ENCODE measurements at regions not wholly inside any gene's neighbourhood (a gene's known extent, or its start where the extent isn't known, plus 50 kb on each side); places are given as distances from the start of the nearest gene placed in this dataset.

DNA sequence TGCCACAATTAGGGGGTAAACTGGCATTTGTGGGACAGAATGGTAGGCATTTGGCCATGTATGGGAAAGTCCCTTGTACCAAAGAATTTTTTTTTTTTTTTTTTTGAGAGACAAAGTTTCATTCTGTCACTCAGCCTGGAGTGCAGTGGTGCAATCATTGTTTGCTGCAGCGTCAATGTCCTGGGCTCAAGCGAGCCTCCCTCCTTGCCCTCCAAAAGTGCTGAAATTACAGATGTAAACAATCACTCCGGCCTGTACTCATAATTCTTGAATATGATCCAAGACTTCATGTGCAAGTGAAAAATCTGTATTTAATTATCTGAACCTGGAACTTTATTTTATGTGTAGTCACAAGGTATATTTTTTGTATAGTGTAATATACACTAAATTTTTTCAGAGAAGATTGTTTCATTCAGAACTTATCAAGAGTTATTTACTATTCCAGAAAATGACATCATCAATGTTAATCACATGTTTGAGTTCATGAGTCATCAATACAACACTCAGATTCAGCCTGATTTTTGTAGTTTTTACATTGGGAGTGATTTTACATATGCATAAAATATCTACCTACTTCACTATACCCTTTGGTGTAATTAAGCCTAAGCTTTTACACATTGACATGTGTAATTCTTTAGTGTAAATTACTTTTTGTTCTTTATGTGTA, 138.7 kb upstream of the L3MBTL4 start:
- no peaks in the 10 kb centered on the region for H3K9me3 Mint-ChIP-seq
- no peak overlapping the region for H3K27ac Mint-ChIP-seq
- no peak for DNase-seq
- no peaks in the 10 kb centered on the region for H3K36me3 Mint-ChIP-seq (ENCODE audit: low read depth)
- no peaks in the 10 kb centered on the region for H3K27me3 Mint-ChIP-seq
- H3K4me3 Mint-ChIP-seq = no peak overlapping the region
- no peaks in the 10 kb centered on the region for H3K4me1 Mint-ChIP-seq (ENCODE audit: low read depth)

GRCh38 chr18:6557057-6557769, 142.5 kb upstream of the L3MBTL4 start:
- no peaks in the 10 kb centered on the region for H3K4me1 Mint-ChIP-seq (ENCODE audit: low read depth)

DNA sequence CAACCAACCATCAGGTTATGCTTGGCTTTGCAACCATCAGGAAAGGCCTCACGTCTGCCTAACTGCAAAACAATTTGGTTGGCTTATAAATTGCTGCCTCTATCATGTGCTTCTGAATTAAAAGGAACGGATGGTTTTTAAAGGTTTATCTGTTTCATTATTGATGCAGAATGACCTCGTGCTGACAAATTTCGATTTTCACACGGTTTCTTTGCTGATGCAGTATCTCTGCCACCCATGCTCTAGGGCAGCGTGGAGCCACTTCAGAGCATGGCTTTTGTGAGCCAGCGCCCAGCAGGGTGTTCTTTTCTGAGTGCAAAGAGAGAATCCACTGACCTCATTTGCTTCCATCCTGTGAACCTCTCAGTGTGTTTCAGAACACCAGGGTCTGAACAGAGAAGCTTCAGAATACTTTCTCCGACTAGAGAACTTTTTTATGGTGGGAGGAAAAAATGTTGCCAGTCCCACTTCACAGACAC, 143.1 kb upstream of the L3MBTL4 start:
- Mint-ChIP-seq H3K4me1 (ENCODE audit: low read depth) (no peaks in the 10 kb centered on the region), H3K36me3 (ENCODE audit: low read depth) (no peaks in the 10 kb centered on the region), H3K9me3 (no peaks in the 10 kb centered on the region), H3K27ac (no peak overlapping the region), H3K27me3 (no peaks in the 10 kb centered on the region), H3K4me3 (no peak overlapping the region)
- no peak for DNase-seq

More at GRCh38 chr18:6557057-6557769, 142.5 kb upstream of the L3MBTL4 start:
- no peak overlapping the region for H3K27ac Mint-ChIP-seq
- no peaks in the 10 kb centered on the region for H3K27me3 Mint-ChIP-seq
- H3K4me3 Mint-ChIP-seq = no peak overlapping the region
- H3K36me3 Mint-ChIP-seq (ENCODE audit: low read depth) = no peaks in the 10 kb centered on the region
- H3K9me3 Mint-ChIP-seq = no peaks in the 10 kb centered on the region
- no peak for DNase-seq

DNA sequence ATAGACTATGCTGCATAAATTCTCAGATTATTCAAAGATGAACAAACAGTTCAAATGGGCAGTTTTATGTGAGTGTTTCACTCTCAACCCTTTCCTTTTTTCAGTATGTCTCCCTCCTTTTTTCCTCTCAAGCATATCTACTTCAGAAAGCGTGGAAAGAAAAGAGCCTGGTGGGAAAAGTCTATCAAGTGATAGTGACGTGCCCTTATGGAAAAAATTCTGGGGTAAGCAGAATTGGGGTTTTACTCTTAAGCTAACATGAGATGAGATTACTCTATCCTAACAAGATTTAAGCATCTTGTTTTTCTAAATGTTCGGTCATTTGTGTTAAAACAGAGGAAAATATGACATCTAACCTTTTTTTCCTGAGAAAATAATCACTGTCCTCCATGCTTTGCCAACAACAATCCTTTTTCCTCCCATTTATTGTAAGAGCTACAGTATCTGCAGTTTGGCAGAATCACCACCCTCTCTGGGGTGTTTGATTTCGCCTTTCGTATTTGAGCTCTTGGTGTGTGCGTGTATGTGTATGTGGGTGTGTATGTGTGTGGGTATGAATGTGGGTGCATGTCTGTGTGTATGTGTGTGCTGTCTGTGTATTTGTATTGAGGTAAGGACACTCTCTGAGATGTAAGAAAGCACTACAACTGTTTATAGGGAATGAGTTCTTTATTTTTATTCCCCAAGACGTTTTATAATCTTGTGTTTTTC, 143.9 kb upstream of the L3MBTL4 start:
- no peaks in the 10 kb centered on the region for H3K27me3 Mint-ChIP-seq
- no peak overlapping the region for H3K27ac Mint-ChIP-seq
- no peaks in the 10 kb centered on the region for H3K4me1 Mint-ChIP-seq (ENCODE audit: low read depth)
- H3K36me3 Mint-ChIP-seq (ENCODE audit: low read depth) = no peaks in the 10 kb centered on the region
- H3K9me3 Mint-ChIP-seq = no peaks in the 10 kb centered on the region
- no peak for DNase-seq
- H3K4me3 Mint-ChIP-seq = no peak overlapping the region

DNA sequence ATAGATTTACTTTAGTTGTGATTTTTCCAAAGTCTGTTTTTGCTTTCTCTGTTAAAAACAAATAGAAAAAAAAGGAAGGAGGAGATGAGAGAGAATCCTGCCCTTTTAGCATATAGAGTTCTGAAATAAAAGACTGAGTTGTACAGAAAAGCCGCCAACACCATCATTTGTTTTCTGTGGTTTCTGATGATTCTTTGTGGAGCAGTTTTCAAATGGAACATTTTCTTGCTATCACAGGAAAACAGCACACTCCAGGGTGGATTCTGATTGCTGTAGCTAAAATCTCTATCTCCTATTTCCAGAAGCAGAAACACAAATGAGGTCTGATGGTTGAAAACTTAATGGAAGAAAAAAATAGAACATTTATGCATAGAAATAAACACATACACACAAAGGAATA, 144.6 kb upstream of the L3MBTL4 start:
- no peaks in the 10 kb centered on the region for H3K36me3 Mint-ChIP-seq (ENCODE audit: low read depth)
- no peak overlapping the region for H3K27ac Mint-ChIP-seq
- no peaks in the 10 kb centered on the region for H3K27me3 Mint-ChIP-seq
- H3K9me3 Mint-ChIP-seq = no peaks in the 10 kb centered on the region
- no peaks in the 10 kb centered on the region for H3K4me1 Mint-ChIP-seq (ENCODE audit: low read depth)
- H3K4me3 Mint-ChIP-seq = no peak overlapping the region
- DNase-seq = no peak

- Mint-ChIP-seq H3K27ac (no peak overlapping the region), H3K4me1 (ENCODE audit: low read depth) (no peaks in the 10 kb centered on the region), H3K9me3 (no peaks in the 10 kb centered on the region), H3K27me3 (no peaks in the 10 kb centered on the region), H3K4me3 (no peak overlapping the region), H3K36me3 (ENCODE audit: low read depth) (no peaks in the 10 kb centered on the region)
- DNase-seq = no peak
These were observed 146.3 kb upstream of the L3MBTL4 start for GRCh38 chr18:6561016-6561415.

DNA sequence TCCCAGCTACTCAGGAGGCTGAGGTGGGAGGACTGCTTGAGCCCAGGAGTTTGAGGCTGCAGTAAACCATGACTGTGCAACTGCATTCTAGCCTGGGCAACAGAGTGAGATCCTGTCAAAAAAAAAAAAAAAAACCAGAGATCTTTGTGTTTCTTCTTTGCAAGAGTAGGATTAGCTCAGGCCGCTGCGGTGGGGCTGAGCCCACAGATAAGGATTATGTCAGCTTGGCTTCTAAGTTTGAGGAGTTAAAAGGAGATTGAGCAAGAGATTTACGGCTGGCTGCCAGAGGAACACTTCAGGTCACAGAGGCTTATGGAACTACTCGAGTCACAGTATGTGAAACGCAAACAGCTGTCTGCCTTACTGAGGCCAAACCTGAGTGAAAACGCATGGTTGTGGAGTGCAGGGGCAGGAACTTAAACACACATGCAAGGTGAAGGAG, 146.7 kb upstream of the L3MBTL4 start:
- Mint-ChIP-seq H3K36me3 (ENCODE audit: low read depth) (no peaks in the 10 kb centered on the region), H3K4me1 (ENCODE audit: low read depth) (peaks cover under 1% of the 10 kb centered on the region), H3K27ac (no peak overlapping the region), H3K4me3 (no peak overlapping the region), H3K9me3 (no peaks in the 10 kb centered on the region), H3K27me3 (no peaks in the 10 kb centered on the region)
- DNase-seq = no peak

DNA sequence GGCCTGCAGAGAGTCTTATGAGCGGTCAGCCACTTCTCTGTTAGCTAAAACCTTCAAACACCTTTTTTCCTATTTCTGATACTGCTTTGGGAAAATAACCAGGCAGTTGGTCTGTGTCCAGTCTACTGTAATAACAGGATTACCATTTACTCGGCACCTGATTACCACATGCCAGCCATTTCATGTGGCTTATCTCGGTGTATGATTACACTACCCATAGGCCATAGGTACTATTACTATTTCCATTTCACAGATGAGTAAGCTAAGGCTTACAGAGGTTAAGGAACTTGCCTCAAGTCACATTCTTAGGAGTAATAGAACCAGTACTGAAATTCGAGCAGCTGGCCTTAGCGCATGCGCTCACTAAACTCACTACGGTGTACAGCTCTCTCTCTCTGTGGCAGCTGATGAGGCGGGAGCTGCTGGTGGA, 147.2 kb upstream of the L3MBTL4 start:
- no peak overlapping the region for H3K27ac Mint-ChIP-seq
- H3K27me3 Mint-ChIP-seq = no peaks in the 10 kb centered on the region
- H3K4me3 Mint-ChIP-seq = no peak overlapping the region
- H3K4me1 Mint-ChIP-seq (ENCODE audit: low read depth) = peaks cover 2% of the 10 kb centered on the region
- DNase-seq = no peak
- H3K9me3 Mint-ChIP-seq = no peaks in the 10 kb centered on the region
- H3K36me3 Mint-ChIP-seq (ENCODE audit: low read depth) = no peaks in the 10 kb centered on the region

DNA sequence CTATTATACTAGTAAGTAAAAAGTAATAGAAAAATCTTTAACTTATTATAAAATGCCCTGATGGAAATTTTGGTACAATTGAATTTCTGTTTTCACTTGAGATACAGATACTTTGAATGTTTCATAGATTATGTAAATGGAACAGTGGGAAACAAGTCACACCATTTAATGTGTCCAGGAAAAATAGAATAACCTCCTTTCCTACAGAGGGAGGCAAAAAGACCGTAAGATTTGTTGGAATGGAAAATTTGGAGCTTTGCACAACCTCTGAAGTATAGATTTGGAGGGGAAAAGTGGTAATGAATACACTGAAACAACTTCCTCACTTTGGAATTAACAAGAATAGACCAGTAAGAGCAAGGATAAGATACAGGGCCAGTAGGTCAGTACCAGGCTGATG, 149.2 kb upstream of the L3MBTL4 start:
- H3K4me1 Mint-ChIP-seq (ENCODE audit: low read depth) = peaks cover 2% of the 10 kb centered on the region
- no peak overlapping the region for H3K4me3 Mint-ChIP-seq
- H3K9me3 Mint-ChIP-seq = no peaks in the 10 kb centered on the region
- no peaks in the 10 kb centered on the region for H3K27me3 Mint-ChIP-seq
- no peaks in the 10 kb centered on the region for H3K36me3 Mint-ChIP-seq (ENCODE audit: low read depth)
- no peak overlapping the region for H3K27ac Mint-ChIP-seq
- no peak for DNase-seq

DNA sequence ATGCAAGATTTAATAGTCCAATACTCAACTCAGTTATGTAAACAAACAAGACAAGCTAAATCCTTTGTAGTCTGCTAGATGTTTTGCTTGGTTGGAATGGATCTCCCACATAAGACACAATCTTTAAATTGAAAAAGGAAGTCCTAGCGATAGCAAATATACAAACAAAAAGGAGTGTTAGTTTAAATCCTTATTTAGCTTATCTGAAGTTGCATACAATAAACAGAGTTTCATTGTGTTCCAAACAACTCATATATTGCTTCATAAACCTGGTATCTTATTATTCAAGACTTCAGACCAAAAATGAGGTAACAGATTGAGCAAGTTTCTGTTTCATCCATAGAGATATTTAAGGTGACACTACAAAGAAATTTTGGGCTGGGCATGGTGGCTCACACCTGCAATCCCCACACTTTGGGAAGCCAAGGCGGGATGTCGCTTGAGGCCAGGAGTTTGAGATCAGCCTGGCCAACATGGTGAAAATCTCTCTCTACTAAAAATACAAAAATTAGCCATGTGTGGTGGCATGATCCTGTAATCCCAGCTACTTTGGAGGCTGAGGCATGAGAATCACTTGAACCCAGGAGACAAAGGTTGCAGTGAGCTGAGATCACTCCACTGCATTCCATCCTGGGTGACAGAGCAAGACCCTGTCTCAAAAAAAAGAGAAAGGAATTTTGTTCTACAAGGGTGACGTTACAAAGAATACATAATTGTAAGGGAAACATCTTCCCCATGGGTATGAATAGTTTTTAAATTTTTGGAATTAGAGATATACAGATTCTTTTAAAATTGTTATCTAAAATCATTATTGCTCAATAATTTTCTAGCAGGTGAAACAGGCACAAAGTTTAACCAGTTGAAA, 150.5 kb upstream of the L3MBTL4 start:
- no peaks in the 10 kb centered on the region for H3K27me3 Mint-ChIP-seq
- H3K27ac Mint-ChIP-seq = no peak overlapping the region

GRCh38 chr18:6565815-6566081, 151.0 kb upstream of the L3MBTL4 start:
- H3K4me1 Mint-ChIP-seq (ENCODE audit: low read depth) = peaks cover 2% of the 10 kb centered on the region
- no peaks in the 10 kb centered on the region for H3K9me3 Mint-ChIP-seq
- no peak overlapping the region for H3K4me3 Mint-ChIP-seq
- H3K27me3 Mint-ChIP-seq = no peaks in the 10 kb centered on the region
- H3K27ac Mint-ChIP-seq = no peak overlapping the region
- no peak for DNase-seq
- H3K36me3 Mint-ChIP-seq (ENCODE audit: low read depth) = no peaks in the 10 kb centered on the region

More for the DNA sequence above, 150.5 kb upstream of the L3MBTL4 start:
- Mint-ChIP-seq H3K9me3 (no peaks in the 10 kb centered on the region), H3K36me3 (ENCODE audit: low read depth) (no peaks in the 10 kb centered on the region), H3K4me3 (no peak overlapping the region), H3K4me1 (ENCODE audit: low read depth) (peaks cover 2% of the 10 kb centered on the region)
- no peak for DNase-seq

GRCh38 chr18:6566338-6566911, 151.7 kb upstream of the L3MBTL4 start:
- H3K27me3 Mint-ChIP-seq = no peaks in the 10 kb centered on the region
- H3K4me1 Mint-ChIP-seq (ENCODE audit: low read depth) = peaks cover 2% of the 10 kb centered on the region
- H3K4me3 Mint-ChIP-seq = no peak overlapping the region
- H3K9me3 Mint-ChIP-seq = peaks cover under 1% of the 10 kb centered on the region
- H3K27ac Mint-ChIP-seq = no peak overlapping the region
- no peak for DNase-seq
- H3K36me3 Mint-ChIP-seq (ENCODE audit: low read depth) = no peaks in the 10 kb centered on the region

- peaks cover 2% of the 10 kb centered on the region for H3K4me1 Mint-ChIP-seq (ENCODE audit: low read depth)
- H3K27me3 Mint-ChIP-seq = no peaks in the 10 kb centered on the region
- peaks cover 3% of the 10 kb centered on the region for H3K9me3 Mint-ChIP-seq
- no peak for DNase-seq
- H3K27ac Mint-ChIP-seq = no peak overlapping the region
- H3K4me3 Mint-ChIP-seq = no peak overlapping the region
- H3K36me3 Mint-ChIP-seq (ENCODE audit: low read depth) = no peaks in the 10 kb centered on the region
These were observed 155.1 kb upstream of the L3MBTL4 start for GRCh38 chr18:6569813-6570212.

DNA sequence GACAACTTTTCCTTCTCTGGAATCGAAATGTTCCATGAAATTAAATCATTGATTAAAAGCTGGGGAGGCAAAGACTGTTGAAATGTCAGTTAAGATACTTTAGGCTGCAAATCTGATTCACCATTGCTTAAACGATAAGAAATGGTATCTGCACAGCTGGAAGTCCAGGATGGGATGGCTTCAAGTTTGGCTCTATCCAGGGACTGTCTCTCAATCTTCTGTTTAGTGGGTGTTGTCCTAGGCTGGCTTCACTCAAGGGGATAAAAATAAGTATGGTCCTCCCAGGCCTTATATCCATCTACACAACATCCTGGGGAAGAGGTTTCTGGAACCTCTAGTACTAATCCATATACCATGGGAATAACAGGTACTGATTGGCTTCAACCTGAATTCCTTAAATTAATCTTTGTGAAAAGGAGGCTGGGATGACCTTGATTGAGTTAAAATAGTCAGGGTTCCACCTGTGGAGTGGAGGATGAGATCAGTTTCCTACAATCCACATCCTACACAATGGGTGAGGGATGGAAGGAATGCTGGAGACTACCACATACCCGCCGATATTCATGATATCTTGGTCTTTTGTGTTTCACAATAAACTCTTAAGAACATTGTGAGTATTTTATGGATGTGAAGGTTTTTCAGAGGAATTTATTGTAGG, 156.0 kb upstream of the L3MBTL4 start:
- DNase-seq = no peak
- Mint-ChIP-seq H3K36me3 (ENCODE audit: low read depth) (no peaks in the 10 kb centered on the region), H3K4me3 (no peak overlapping the region), H3K27ac (no peak overlapping the region), H3K4me1 (ENCODE audit: low read depth) (peaks cover 2% of the 10 kb centered on the region), H3K9me3 (peaks cover 3% of the 10 kb centered on the region), H3K27me3 (no peaks in the 10 kb centered on the region)

Data from activated T-cell treated with anti-CD3 and anti-CD28 coated beads, Interleukin-2, amount 50 U/mL, for 24 hours (primary cell).